HL-60/S4 treated with phorbol 12-myristate 13-acetate at 8.2 ng/mL for 4 days and 3 days (cell line): ENCODE measurements at regions not wholly inside any gene's neighbourhood (a gene's known extent, or its start where the extent isn't known, plus 50 kb on each side); places are given as distances from the start of the nearest gene placed in this dataset.
"Not testable (repeated sequence)": the region's sequence is repeated elsewhere in the genome, so short reads cannot be mapped to it uniquely, and the experiment has no call there.

Experiments
- in situ Hi-C: fragments of 300-500 bp; cut with MboI; formaldehyde crosslinking; loops from 2 replicates; pipeline ENCODE4 v1.15.0; 2022; ENCODE audit warnings: low sequenced_read_pairs

GRCh38 chr4:16450724-16451123, 224.5 kb upstream of the TAPT1 start:
- in situ Hi-C loops: no loop called here

- in situ Hi-C loops: no loop called here
Observed at GRCh38 chr4:16450031-16450430, 223.8 kb upstream of the TAPT1 start.

- in situ Hi-C loops: loop anchor here (25.0 kb wide), 1 partner anchor 162 kb away; no protein-coding TSS in a partner anchor
Observed at GRCh38 chr4:16449406-16449805, 223.1 kb upstream of the TAPT1 start.

GRCh38 chr4:16448241-16448840, 222.1 kb upstream of the TAPT1 start:
- in situ Hi-C loops: loop anchor here (25.0 kb wide), 1 partner anchor 161 kb away; no protein-coding TSS in a partner anchor

- in situ Hi-C loops: loop anchor here (25.0 kb wide), 1 partner anchor 156 kb away; no protein-coding TSS in a partner anchor
Observed at GRCh38 chr4:16443504-16444088, 217.3 kb upstream of the TAPT1 start.

GRCh38 chr4:16442296-16442695, 216.0 kb upstream of the TAPT1 start:
- in situ Hi-C loops: loop anchor here (25.0 kb wide), 1 partner anchor 155 kb away; no protein-coding TSS in a partner anchor

GRCh38 chr4:16439768-16440167, 213.5 kb upstream of the TAPT1 start:
- in situ Hi-C loops: loop anchor here (25.0 kb wide), 1 partner anchor 152 kb away; no protein-coding TSS in a partner anchor

GRCh38 chr4:16438986-16439385, 212.7 kb upstream of the TAPT1 start:
- in situ Hi-C loops: loop anchor here (25.0 kb wide), 1 partner anchor 152 kb away; no protein-coding TSS in a partner anchor

GRCh38 chr4:16437836-16438235, 211.6 kb upstream of the TAPT1 start:
- in situ Hi-C loops: loop anchor here (25.0 kb wide), 1 partner anchor 151 kb away; no protein-coding TSS in a partner anchor

- in situ Hi-C loops: loop anchor here (25.0 kb wide), 1 partner anchor 145 kb away; no protein-coding TSS in a partner anchor
Observed at GRCh38 chr4:16431866-16432265, 205.6 kb upstream of the TAPT1 start.

- in situ Hi-C loops: no loop called here
Observed at GRCh38 chr4:16418814-16419213, 192.5 kb upstream of the TAPT1 start.

GRCh38 chr4:16417198-16417597, 190.9 kb upstream of the TAPT1 start:
- in situ Hi-C loops: no loop called here

GRCh38 chr4:16416601-16417000, 190.3 kb upstream of the TAPT1 start:
- in situ Hi-C loops: no loop called here

GRCh38 chr4:16415751-16416150, 189.5 kb upstream of the TAPT1 start:
- in situ Hi-C loops: no loop called here

GRCh38 chr4:16413814-16414555, 187.7 kb upstream of the TAPT1 start:
- in situ Hi-C loops: no loop called here

GRCh38 chr4:16411501-16412085, 185.3 kb upstream of the TAPT1 start:
- in situ Hi-C loops: no loop called here

GRCh38 chr4:16393216-16393615, 166.9 kb upstream of the TAPT1 start:
- in situ Hi-C loops: not testable (repeated sequence)

GRCh38 chr4:16391196-16391595, 164.9 kb upstream of the TAPT1 start:
- in situ Hi-C loops: no loop called here

- in situ Hi-C loops: no loop called here
Observed at GRCh38 chr4:16387448-16387847, 161.2 kb upstream of the TAPT1 start.

GRCh38 chr4:16386711-16387320, 160.5 kb upstream of the TAPT1 start:
- in situ Hi-C loops: no loop called here

- in situ Hi-C loops: no loop called here
Observed at GRCh38 chr4:16384576-16384975, 158.3 kb upstream of the TAPT1 start.
